NCI-H69 (cell line): ENCODE measurements at regions not wholly inside any gene's neighbourhood (a gene's known extent, or its start where the extent isn't known, plus 50 kb on each side); places are given as distances from the start of the nearest gene placed in this dataset.

Experiments
- DNase-seq: peaks from one replicate; lab custom pipeline; 2025; lab: John Stamatoyannopoulos, UW

DNA sequence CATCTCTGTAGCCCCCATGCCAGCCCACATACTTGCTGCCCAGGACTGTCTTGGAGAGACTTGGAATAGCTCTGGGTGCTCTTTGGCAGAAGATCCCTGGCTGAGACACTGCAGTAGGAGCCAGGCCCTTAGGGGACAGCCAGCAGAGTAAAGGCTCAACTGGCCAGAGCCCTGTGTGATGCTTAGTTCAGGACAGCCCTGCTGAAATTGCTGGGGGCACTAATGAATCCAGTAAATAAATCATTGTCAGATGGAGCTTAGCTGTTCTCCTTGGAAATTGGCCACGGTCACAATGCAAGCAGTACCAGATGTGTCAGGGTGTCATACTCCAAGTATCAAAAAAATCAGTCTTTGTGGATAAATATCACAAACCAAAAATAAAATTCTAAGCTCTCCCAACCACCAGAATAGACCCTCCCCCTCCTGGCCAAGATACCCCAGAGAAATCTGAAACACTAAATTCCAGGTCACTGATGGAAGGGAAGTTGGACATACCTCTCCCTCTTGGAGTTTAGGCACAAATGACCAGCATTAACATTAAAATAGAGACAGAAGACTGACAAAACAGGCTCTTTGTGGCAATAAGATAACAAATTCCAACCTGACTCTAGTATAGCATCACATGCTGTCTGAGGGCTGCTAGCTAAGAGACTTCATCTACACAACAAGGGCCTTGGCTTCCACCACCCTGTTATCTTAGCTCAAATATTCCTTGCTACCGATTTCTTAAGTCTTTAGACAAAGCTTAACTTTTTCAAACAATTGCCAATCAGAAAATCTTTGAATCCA is 83.2 kb upstream of the DNAH14 start:
- DNase-seq, result no peak

GRCh38 chr1:224850446-224850845 is 79.0 kb upstream of the DNAH14 start:
- DNase-seq, result no peak

DNA sequence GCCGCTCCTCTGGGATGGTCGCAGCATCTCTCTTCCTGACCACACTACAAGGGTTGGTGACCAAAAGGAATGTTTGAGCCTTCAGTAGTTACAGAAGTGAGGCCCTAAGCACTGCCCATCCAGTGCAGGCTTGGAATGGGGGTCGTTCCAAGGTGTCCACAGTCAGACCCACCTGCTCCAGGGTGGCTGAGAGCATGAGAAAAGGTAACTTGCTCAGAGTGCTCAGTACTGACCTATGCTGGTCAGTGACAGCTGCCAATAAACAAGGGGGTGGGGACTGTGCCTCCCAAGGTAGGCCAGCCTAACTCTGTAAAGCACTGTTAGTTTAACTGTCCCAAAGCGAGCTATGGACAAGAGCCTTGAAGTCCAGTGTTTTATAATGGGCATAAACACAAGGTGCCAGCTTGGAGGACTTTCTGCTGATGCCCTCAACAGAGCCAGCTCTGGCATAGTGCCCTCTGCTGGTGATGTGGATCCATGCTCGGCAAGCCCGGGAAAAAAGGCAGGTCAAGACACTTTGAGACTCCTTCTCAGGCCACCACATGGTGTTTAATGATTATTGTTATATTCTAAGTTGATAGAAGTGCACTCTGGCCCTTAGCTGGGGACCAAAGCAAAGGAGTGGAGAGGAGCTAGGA is 78.1 kb upstream of the DNAH14 start:
- DNase-seq, result peak; percentile 50

GRCh38 chr1:224851848-224852261 is 77.6 kb upstream of the DNAH14 start:
- DNase-seq, result no peak

DNA sequence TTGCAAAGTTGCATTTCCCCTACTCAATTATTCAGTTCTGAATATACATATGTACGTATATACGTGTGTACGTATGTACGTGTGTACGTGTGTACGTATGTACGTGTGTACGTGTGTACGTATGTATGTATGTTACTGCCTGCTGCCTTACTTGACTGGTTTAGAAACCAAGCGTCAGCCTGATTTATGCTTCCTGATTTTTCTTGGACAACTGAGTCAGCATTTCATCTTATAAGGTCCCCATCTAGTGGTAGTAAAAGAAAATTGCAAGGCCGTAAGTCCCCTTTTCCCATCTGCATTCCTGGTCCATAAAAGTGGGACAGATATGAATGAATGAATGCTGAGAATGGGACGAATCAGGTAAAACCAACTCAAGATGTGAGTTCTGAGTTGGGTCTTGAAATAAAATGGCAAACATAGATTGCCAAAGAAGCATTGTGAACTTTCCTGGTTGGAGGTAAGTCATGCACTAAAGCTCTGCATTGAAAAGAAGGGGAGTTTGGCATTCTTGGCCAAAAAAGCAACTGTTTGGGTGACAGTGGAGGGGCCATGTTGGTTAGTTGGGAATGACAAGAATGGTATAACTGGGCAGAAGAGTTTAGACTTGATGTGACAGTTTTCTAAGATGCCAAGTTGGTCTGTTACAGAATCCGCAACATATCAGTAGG is 76.4 kb upstream of the DNAH14 start:
- DNase-seq, result peak; percentile 31

GRCh38 chr1:224856973-224857372 is 72.5 kb upstream of the DNAH14 start:
- no peak for DNase-seq

- no peak for DNase-seq
These were observed 69.8 kb upstream of the DNAH14 start for GRCh38 chr1:224859651-224860050.

DNA sequence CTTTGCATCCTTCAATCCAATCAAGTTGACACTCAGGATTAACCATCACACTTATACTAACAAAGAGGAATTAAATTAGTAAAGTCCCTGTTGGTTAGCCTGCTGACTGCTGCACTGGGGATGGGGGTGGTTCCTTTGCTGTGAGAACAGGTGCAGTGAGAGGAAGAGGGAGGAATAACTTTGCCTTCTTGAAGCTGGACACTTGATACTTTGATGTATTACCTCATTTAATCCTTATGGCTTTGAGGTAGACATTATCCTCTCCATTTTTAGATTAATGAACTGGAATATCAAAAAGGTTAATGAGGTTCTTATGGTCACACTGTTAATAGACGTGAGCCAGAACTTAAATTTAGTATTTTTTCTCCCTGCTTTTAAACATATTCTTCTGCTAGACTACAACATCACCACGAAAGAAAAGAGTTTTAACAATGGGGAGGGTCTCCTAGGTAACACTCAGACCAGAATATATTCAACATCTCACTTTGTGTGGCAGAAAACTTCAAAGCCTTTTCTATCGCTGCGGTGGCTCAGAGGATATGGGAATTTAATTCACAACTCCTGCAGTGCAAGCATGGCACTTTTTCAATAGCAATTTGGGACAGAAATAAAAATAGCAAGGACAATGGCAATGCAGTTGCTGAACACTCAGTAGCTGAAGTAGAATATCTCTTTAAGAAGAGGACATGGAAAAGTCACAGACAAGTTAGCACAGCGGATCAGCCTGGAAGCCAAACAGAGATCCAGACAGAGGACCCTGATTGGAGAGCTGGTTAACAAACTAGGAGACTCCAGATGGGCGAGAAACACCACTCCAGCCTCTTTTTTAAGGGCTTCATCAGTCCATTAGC is 68.8 kb upstream of the DNAH14 start:
- no peak for DNase-seq

DNA sequence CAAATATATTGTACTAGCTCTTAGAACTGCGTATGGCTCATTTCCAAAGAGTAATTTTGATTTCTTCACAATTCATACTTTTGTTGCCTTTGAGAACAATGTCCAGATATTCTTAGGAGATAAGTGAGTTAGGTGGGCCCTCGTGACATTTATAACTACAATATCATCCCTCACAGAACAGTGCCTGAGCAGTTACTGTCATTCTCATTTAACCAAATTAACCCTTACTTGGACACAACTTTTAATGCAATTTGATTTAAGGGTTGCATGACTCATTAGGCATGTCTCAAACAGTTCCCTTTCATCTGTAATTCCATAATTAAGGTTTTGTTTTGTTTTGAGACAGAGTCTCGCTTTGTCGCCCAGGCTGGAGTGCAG is 68.1 kb upstream of the DNAH14 start:
- no peak for DNase-seq

GRCh38 chr1:224863486-224863885 is 66.0 kb upstream of the DNAH14 start:
- DNase-seq, result no peak

GRCh38 chr1:224864006-224864405 is 65.5 kb upstream of the DNAH14 start:
- DNase-seq, result no peak

GRCh38 chr1:224865510-224865909 is 64.0 kb upstream of the DNAH14 start:
- DNase-seq, result no peak

DNA sequence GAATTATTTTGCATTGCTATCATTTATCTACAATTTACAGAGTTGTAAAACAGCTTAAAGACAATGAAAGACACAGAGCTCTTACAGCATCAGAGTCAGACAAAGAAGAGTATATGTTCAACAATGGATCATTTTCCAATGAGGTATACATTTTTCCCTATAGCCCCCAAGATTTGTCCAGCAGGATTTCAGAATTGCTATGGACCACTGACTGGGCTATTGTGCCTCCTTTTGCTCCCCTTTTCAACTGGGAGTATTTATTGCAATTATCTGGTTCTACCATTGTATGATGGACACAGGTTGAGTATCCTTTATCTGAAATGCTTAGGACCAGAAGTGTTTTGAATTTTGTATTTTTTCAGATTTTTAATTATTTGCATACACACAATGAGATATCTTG is 62.5 kb upstream of the DNAH14 start:
- no peak for DNase-seq

DNA sequence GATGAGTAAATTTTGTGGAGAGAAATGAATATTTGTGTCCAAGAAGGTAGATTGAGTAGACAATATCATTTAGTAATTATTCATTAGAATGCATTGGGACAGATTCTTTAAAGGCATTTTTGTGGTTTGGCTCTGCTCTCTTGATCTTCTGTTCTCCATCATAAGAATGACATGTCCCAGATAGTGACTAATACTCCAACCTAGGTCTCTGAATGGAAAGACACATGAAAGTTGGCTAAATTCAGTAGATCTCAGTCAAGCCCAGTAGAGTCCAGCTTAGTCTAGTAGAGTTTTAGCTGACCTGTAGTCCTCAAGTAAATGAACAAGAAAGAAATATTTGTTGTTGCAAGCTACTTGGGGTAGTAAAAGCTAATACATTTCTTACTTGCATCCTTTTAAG is 61.8 kb upstream of the DNAH14 start:
- DNase-seq, result no peak

GRCh38 chr1:224872832-224873433 is 56.5 kb upstream of the DNAH14 start:
- DNase-seq, result no peak

GRCh38 chr1:224873434-224874369 is 55.8 kb upstream of the DNAH14 start:
- DNase-seq, result no peak

GRCh38 chr1:224874775-224875174 is 54.7 kb upstream of the DNAH14 start:
- DNase-seq, result no peak

- no peak for DNase-seq
These were observed 50.2 kb upstream of the DNAH14 start for GRCh38 chr1:224879162-224879803.
